HUES6 (cell line): ENCODE measurements at regions not wholly inside any gene's neighbourhood (a gene's known extent, or its start where the extent isn't known, plus 50 kb on each side); places are given as distances from the start of the nearest gene placed in this dataset.

Source experiments
- H3K27ac ChIP-seq: 2 replicates; pipeline ENCODE4 v1.7.0; 2013; ENCODE audit warnings: low read depth, mild to moderate bottlenecking, low read length, inconsistent platforms
- H3K27me3 ChIP-seq: 2 replicates; pipeline ENCODE4 v1.6.1; 2013; ENCODE audit warnings: low read length; ENCODE audit not compliant: control insufficient read depth, insufficient read depth
- H3K36me3 ChIP-seq: 2 replicates; pipeline ENCODE4 v1.6.1; 2013; ENCODE audit warnings: low read length; ENCODE audit not compliant: control insufficient read depth, insufficient read depth
- H3K4me1 ChIP-seq: 2 replicates; pipeline ENCODE4 v1.6.1; 2013; ENCODE audit warnings: low read length; ENCODE audit not compliant: control insufficient read depth, insufficient read depth
- H3K4me3 ChIP-seq: 2 replicates; pipeline ENCODE4 v1.5.1; 2013; ENCODE audit warnings: low read depth, low read length
- H3K9ac ChIP-seq: one replicate; pipeline ENCODE4 v1.6.1; 2013; ENCODE audit warnings: mild to moderate bottlenecking, low read length
- H3K9me3 ChIP-seq: 2 replicates; pipeline ENCODE4 v1.6.1; 2013; ENCODE audit warnings: low read depth, low read length; ENCODE audit not compliant: control insufficient read depth, insufficient read depth

DNA sequence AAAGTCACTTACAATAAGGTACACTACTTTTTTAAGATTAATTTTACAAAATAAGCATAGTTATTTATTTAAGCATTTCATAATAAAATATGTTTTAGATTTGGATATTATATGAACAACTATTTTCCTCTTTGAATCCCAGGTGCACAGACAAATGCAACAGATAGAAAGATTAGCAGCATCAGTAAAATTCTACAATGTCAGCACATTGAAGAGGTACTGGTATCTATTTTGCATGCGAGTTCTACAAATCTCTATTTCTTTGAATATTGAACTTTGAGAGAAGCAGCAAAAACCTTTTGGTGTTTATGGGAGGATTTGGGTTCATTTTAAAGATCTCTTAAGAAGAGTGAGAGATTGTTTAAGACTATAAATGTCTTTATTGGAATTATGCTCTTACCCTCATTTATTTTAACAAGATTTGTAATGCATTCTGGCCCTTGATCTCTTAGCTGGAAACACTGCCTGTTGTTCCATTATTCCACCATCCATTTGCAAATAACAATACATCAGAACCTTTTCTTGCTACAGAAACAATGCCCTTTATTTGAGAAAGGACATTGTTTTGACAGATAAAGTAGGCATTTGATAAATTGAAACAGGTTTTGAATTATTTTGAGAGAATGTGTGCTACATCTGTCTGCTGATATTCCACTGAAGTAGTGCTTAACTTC lies 558.8 kb upstream of the KLHL1 start:
- H3K27ac ChIP-seq = no peak overlapping the region
- no peak overlapping the region for H3K4me3 ChIP-seq
- peaks cover 6% of the 10 kb centered on the region for H3K4me1 ChIP-seq
- no peaks in the 10 kb centered on the region for H3K27me3 ChIP-seq
- H3K36me3 ChIP-seq = no peaks in the 10 kb centered on the region
- no peaks in the 10 kb centered on the region for H3K9me3 ChIP-seq
- H3K9ac ChIP-seq = no peak overlapping the region

GRCh38 chr13:70662231-70662940 lies 554.1 kb upstream of the KLHL1 start:
- Histone ChIP-seq H3K4me3 (no peak overlapping the region), H3K9ac (no peak overlapping the region), H3K36me3 (no peaks in the 10 kb centered on the region)

GRCh38 chr13:70644052-70644451 lies 535.8 kb upstream of the KLHL1 start:
- no peak overlapping the region for H3K4me3 ChIP-seq
- H3K4me1 ChIP-seq = no peaks in the 10 kb centered on the region
- no peaks in the 10 kb centered on the region for H3K9me3 ChIP-seq
- H3K27me3 ChIP-seq = no peaks in the 10 kb centered on the region
- no peak overlapping the region for H3K27ac ChIP-seq
- H3K9ac ChIP-seq = no peak overlapping the region
- no peaks in the 10 kb centered on the region for H3K36me3 ChIP-seq

More at GRCh38 chr13:70662231-70662940, 554.1 kb upstream of the KLHL1 start:
- no peaks in the 10 kb centered on the region for H3K9me3 ChIP-seq
- H3K4me1 ChIP-seq = no peaks in the 10 kb centered on the region; the same call in 1 of the 2 replicates
- H3K27ac ChIP-seq = no peak overlapping the region
- H3K27me3 ChIP-seq = no peaks in the 10 kb centered on the region

GRCh38 chr13:70634893-70635292 lies 526.6 kb upstream of the KLHL1 start:
- H3K9me3 ChIP-seq = no peaks in the 10 kb centered on the region
- no peak overlapping the region for H3K4me3 ChIP-seq
- H3K27ac ChIP-seq = no peak overlapping the region

DNA sequence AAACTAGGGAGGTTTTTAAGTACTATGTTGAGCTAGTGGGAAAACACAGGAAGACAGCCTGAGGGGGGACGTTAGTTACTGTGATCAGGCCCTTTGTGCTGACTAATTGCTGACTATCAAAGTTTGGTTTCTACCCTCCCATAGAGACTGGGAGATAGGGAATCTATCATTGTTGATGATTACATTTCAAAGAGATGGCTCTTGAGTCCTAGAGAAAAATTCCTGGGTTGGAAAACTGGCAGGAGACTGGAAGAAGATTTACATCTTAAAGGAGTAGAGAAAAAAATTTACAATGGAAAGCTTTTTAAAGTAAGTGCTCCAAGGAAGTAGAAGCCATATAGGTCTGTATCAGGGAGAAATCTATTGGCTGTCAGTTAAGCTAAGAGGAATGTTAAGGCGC lies 522.0 kb upstream of the KLHL1 start:
- Histone ChIP-seq H3K9ac (no peak overlapping the region), H3K27me3 (peaks cover 57% of the 10 kb centered on the region), H3K9me3 (no peaks in the 10 kb centered on the region), H3K4me3 (no peak overlapping the region), H3K4me1 (peaks cover 5% of the 10 kb centered on the region; the same call in 1 of the 2 replicates), H3K27ac (no peak overlapping the region), H3K36me3 (no peaks in the 10 kb centered on the region)

More at GRCh38 chr13:70634893-70635292, 526.6 kb upstream of the KLHL1 start:
- H3K4me1 ChIP-seq = peaks cover 3% of the 10 kb centered on the region; the same call in 1 of the 2 replicates
- H3K36me3 ChIP-seq = no peaks in the 10 kb centered on the region
- H3K9ac ChIP-seq = no peak overlapping the region
- peaks cover 30% of the 10 kb centered on the region for H3K27me3 ChIP-seq

- Histone ChIP-seq H3K9ac (no peak overlapping the region), H3K4me3 (no peak overlapping the region), H3K36me3 (no peaks in the 10 kb centered on the region), H3K27me3 (peaks cover 10% of the 10 kb centered on the region), H3K9me3 (no peaks in the 10 kb centered on the region), H3K27ac (no peak overlapping the region), H3K4me1 (no peaks in the 10 kb centered on the region)
Measured at GRCh38 chr13:70623239-70623638, 515.0 kb upstream of the KLHL1 start.

- H3K4me1 ChIP-seq = no peaks in the 10 kb centered on the region
Measured at GRCh38 chr13:70622796-70623195, 514.5 kb upstream of the KLHL1 start.

GRCh38 chr13:70619936-70620335 lies 511.7 kb upstream of the KLHL1 start:
- no peak overlapping the region for H3K4me3 ChIP-seq
- H3K36me3 ChIP-seq = no peaks in the 10 kb centered on the region
- H3K9me3 ChIP-seq = no peaks in the 10 kb centered on the region

More at GRCh38 chr13:70622796-70623195, 514.5 kb upstream of the KLHL1 start:
- no peak overlapping the region for H3K4me3 ChIP-seq
- H3K36me3 ChIP-seq = no peaks in the 10 kb centered on the region
- H3K9me3 ChIP-seq = no peaks in the 10 kb centered on the region
- H3K9ac ChIP-seq = no peak overlapping the region
- no peak overlapping the region for H3K27ac ChIP-seq
- peaks cover 6% of the 10 kb centered on the region for H3K27me3 ChIP-seq

DNA sequence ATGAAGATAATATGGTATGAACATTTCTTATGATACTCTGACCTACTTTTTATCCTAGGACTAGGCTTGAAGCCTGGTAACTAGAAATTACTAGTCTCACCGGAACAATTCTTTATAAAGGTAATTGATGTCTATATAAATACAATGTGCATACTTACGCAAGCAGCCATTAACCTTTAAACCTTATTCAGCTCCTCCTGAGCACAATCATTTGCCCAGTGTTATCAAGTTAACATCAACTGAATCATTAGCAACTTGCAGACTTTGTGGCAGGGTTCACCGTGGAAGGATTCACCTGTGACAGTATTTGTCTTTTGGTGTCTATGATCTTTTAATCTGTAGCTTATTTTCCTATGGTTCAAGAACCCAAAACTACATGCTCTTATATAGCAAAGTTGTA lies 508.6 kb upstream of the KLHL1 start:
- H3K36me3 ChIP-seq = no peaks in the 10 kb centered on the region
- H3K27me3 ChIP-seq = no peaks in the 10 kb centered on the region
- no peak overlapping the region for H3K9ac ChIP-seq
- no peak overlapping the region for H3K27ac ChIP-seq
- no peaks in the 10 kb centered on the region for H3K4me1 ChIP-seq
- no peaks in the 10 kb centered on the region for H3K9me3 ChIP-seq
- H3K4me3 ChIP-seq = no peak overlapping the region

More at GRCh38 chr13:70619936-70620335, 511.7 kb upstream of the KLHL1 start:
- Histone ChIP-seq H3K4me1 (no peaks in the 10 kb centered on the region), H3K27ac (no peak overlapping the region), H3K27me3 (no peaks in the 10 kb centered on the region), H3K9ac (no peak overlapping the region)

DNA sequence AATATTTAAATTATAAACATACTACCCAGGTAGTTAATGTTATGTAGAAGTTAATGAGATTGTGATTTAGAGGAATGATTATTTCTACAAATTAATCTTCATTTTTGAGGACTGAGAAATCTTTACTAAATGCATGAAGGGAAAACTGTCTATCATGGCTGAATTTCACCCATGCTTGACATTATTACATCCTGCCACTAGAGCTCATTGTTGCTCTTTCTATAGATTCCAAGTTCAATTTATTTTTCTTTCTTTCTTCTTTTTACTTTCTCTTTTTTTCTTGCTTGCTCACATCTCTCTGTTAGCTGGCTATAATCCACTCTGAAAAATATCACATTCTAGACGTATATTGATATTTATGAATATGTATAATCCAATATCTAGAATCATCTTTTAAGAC lies 505.0 kb upstream of the KLHL1 start:
- Histone ChIP-seq H3K9ac (no peak overlapping the region), H3K9me3 (no peaks in the 10 kb centered on the region), H3K27ac (no peak overlapping the region), H3K36me3 (no peaks in the 10 kb centered on the region), H3K4me3 (no peak overlapping the region), H3K4me1 (no peaks in the 10 kb centered on the region), H3K27me3 (no peaks in the 10 kb centered on the region)

- Histone ChIP-seq H3K27ac (no peak overlapping the region), H3K27me3 (no peaks in the 10 kb centered on the region), H3K9ac (no peak overlapping the region), H3K9me3 (no peaks in the 10 kb centered on the region), H3K4me1 (no peaks in the 10 kb centered on the region), H3K36me3 (no peaks in the 10 kb centered on the region), H3K4me3 (no peak overlapping the region)
Measured at GRCh38 chr13:70612881-70613280, 504.6 kb upstream of the KLHL1 start.
